Fibroblast of pulmonary artery (primary cell): ENCODE measurements at regions not wholly inside any gene's neighbourhood (a gene's known extent, or its start where the extent isn't known, plus 50 kb on each side); places are given as distances from the start of the nearest gene placed in this dataset.

Experiments
- DNase-seq: peaks from one replicate; pipeline ENCODE4 v3.0.0-alpha.2; 2010; ENCODE audit warnings: low read depth
- H3K4me3 ChIP-seq: replicated peaks from 2 replicates; pipeline ENCODE4 v1.5.1; 2011; ENCODE audit warnings: low read depth, mild to moderate bottlenecking, control low read depth, low read length, moderate library complexity
- CTCF ChIP-seq: IDR thresholded peaks from 2 replicates; pipeline ENCODE4 v1.5.1; 2011; ENCODE audit warnings: mild to moderate bottlenecking, control low read depth, low read length, inconsistent platforms; ENCODE audit errors: missing control alignments

- DNase-seq, result no peak
- TF ChIP-seq CTCF, result no peak
- H3K4me3 ChIP-seq, result no peak overlapping the region
Measured at GRCh38 chr13:40204246-40204645, 462.2 kb downstream of the FOXO1 start.

- no peak overlapping the region for H3K4me3 ChIP-seq
- no peak for DNase-seq
- TF ChIP-seq CTCF, result no peak
Measured at GRCh38 chr13:40205771-40206240, 460.6 kb downstream of the FOXO1 start.

GRCh38 chr13:40206241-40207000, 460.0 kb downstream of the FOXO1 start:
- no peak for TF ChIP-seq CTCF
- no peak overlapping the region for H3K4me3 ChIP-seq
- peak; percentile 68 for DNase-seq

GRCh38 chr13:40207001-40207478, 459.4 kb downstream of the FOXO1 start:
- no peak for TF ChIP-seq CTCF
- H3K4me3 ChIP-seq, result no peak overlapping the region
- no peak for DNase-seq

GRCh38 chr13:40208517-40208916, 457.9 kb downstream of the FOXO1 start:
- no peak for DNase-seq

GRCh38 chr13:40210865-40211585, 455.4 kb downstream of the FOXO1 start:
- no peak for TF ChIP-seq CTCF

More at GRCh38 chr13:40208517-40208916, 457.9 kb downstream of the FOXO1 start:
- TF ChIP-seq CTCF, result no peak
- H3K4me3 ChIP-seq, result no peak overlapping the region

More at GRCh38 chr13:40210865-40211585, 455.4 kb downstream of the FOXO1 start:
- no peak for DNase-seq
- no peak overlapping the region for H3K4me3 ChIP-seq
